ENCODE measurements at regions not wholly inside any gene's neighbourhood (a gene's known extent, or its start where the extent isn't known, plus 50 kb on each side); places are given as distances from the start of the nearest gene placed in this dataset.

- H3K27ac Mint-ChIP-seq: no peak overlapping the region
- H3K36me3 Mint-ChIP-seq (ENCODE audit: low read depth): no peaks in the 10 kb centered on the region
- H3K4me1 Mint-ChIP-seq: no peaks in the 10 kb centered on the region
- H3K4me3 ChIP-seq (ENCODE audit: low read length): no peak overlapping the region
- no peaks in the 10 kb centered on the region for H3K27me3 ChIP-seq (ENCODE audit: control insufficient read depth, insufficient read depth, low read length, poor library complexity, severe bottlenecking)
- DNase-seq: no peak
- no peak overlapping the region for H3K4me3 Mint-ChIP-seq
- WGBS, 2 experiments (ENCODE audit: insufficient coverage in 1 of 2, insufficient read length in 1 of 2): 71% methylated on average over 1 of the region's 1 CpG; no CpG with 5 or more reads in 1 of the 2 experiments
- H3K36me3 ChIP-seq (ENCODE audit: control insufficient read depth, insufficient read depth, low read length): no peaks in the 10 kb centered on the region
- peaks cover 6% of the 10 kb centered on the region for H3K9me3 ChIP-seq (ENCODE audit: control insufficient read depth, low read length)
- peaks cover 9% of the 10 kb centered on the region for H3K27me3 Mint-ChIP-seq (ENCODE audit: insufficient read depth)
- H3K9me3 Mint-ChIP-seq: peaks cover 28% of the 10 kb centered on the region
- no peak overlapping the region for H3K27ac ChIP-seq (ENCODE audit: low read depth, low read length)
- no peaks in the 10 kb centered on the region for H3K4me1 ChIP-seq (ENCODE audit: control insufficient read depth, insufficient read depth, low read length)
- TF ChIP-seq, protein P1, sequence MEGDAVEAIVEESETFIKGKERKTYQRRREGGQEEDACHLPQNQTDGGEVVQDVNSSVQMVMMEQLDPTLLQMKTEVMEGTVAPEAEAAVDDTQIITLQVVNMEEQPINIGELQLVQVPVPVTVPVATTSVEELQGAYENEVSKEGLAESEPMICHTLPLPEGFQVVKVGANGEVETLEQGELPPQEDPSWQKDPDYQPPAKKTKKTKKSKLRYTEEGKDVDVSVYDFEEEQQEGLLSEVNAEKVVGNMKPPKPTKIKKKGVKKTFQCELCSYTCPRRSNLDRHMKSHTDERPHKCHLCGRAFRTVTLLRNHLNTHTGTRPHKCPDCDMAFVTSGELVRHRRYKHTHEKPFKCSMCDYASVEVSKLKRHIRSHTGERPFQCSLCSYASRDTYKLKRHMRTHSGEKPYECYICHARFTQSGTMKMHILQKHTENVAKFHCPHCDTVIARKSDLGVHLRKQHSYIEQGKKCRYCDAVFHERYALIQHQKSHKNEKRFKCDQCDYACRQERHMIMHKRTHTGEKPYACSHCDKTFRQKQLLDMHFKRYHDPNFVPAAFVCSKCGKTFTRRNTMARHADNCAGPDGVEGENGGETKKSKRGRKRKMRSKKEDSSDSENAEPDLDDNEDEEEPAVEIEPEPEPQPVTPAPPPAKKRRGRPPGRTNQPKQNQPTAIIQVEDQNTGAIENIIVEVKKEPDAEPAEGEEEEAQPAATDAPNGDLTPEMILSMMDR (conservative IDR thresholded peaks at IDR 0.05): no peak
- no peak overlapping the region for H3K9ac ChIP-seq (ENCODE audit: extremely low read depth, low read length, poor library complexity, severe bottlenecking)
Observed at GRCh38 chr10:75334720-75335119, 66.8 kb downstream of the ZNF503 start.

DNA sequence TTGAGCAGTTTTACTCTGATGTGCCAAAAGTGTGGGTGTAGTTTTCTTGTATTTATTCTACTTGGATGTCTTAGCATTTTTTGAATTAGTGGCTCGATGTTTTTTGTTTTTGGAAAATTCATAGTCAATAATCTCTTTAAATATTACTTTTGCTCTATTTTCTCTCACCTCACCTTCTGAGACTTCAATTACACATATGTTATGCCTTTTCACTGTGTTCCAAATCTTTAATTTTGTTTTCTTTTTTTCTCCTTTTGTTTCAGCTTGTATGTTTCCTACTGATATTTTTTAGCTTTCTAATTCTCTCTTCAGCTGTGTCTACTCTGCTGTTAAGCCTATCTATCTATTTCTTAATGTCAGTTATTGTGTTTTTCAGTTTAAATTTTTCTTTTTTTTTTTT is 69.5 kb downstream of the ZNF503 start:
- Histone ChIP-seq H3K9me3 (ENCODE audit: control insufficient read depth, low read length) (peaks cover 6% of the 10 kb centered on the region), H3K9ac (ENCODE audit: extremely low read depth, low read length, poor library complexity, severe bottlenecking) (no peak overlapping the region), H3K27me3 (ENCODE audit: control insufficient read depth, insufficient read depth, low read length, poor library complexity, severe bottlenecking) (no peaks in the 10 kb centered on the region), H3K4me1 (ENCODE audit: control insufficient read depth, insufficient read depth, low read length) (no peaks in the 10 kb centered on the region), H3K4me3 (ENCODE audit: low read length) (no peak overlapping the region), H3K36me3 (ENCODE audit: control insufficient read depth, insufficient read depth, low read length) (no peaks in the 10 kb centered on the region), H3K27ac (ENCODE audit: low read depth, low read length) (no peak overlapping the region)
- Mint-ChIP-seq H3K4me3 (no peak overlapping the region), H3K9me3 (peaks cover 28% of the 10 kb centered on the region), H3K36me3 (ENCODE audit: low read depth) (no peaks in the 10 kb centered on the region), H3K4me1 (no peaks in the 10 kb centered on the region), H3K27ac (no peak overlapping the region), H3K27me3 (ENCODE audit: insufficient read depth) (peaks cover 11% of the 10 kb centered on the region)
- DNase-seq: no peak
- TF ChIP-seq, protein P1 (conservative IDR thresholded peaks at IDR 0.05): no peak
- WGBS, 2 experiments (ENCODE audit: insufficient coverage in 1 of 2, insufficient read length in 1 of 2): 100% methylated on average over 1 of the region's 1 CpG; no CpG with 5 or more reads in 1 of the 2 experiments

DNA sequence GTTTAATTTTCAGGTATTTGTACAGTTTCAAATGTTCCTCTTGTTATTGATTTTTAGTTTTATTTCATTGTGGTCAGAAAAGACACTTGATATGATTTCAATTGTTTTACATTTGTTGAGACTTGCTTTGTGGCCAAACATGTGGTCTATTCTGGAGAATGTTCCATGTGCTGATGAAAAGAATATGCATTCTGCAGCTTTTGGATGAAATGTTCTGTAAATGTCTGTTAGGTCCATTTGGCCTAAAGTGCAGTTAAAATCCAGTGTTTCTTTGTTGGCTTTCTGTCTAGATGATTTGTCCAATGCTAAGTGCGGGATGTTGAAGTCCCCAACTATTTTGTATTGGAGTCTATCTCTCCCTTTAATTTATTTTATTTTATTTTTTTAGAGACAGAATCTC is 70.5 kb downstream of the ZNF503 start:
- Histone ChIP-seq H3K27me3 (ENCODE audit: control insufficient read depth, insufficient read depth, low read length, poor library complexity, severe bottlenecking) (no peaks in the 10 kb centered on the region), H3K4me1 (ENCODE audit: control insufficient read depth, insufficient read depth, low read length) (no peaks in the 10 kb centered on the region), H3K9me3 (ENCODE audit: control insufficient read depth, low read length) (peaks cover 6% of the 10 kb centered on the region), H3K9ac (ENCODE audit: extremely low read depth, low read length, poor library complexity, severe bottlenecking) (no peak overlapping the region), H3K4me3 (ENCODE audit: low read length) (no peak overlapping the region), H3K27ac (ENCODE audit: low read depth, low read length) (no peak overlapping the region), H3K36me3 (ENCODE audit: control insufficient read depth, insufficient read depth, low read length) (no peaks in the 10 kb centered on the region)
- H3K9me3 Mint-ChIP-seq: peaks cover 26% of the 10 kb centered on the region
- H3K27me3 Mint-ChIP-seq (ENCODE audit: insufficient read depth): peaks cover 11% of the 10 kb centered on the region
- H3K36me3 Mint-ChIP-seq (ENCODE audit: low read depth): no peaks in the 10 kb centered on the region
- TF ChIP-seq, protein P1 (conservative IDR thresholded peaks at IDR 0.05): no peak
- WGBS, 2 experiments (ENCODE audit: insufficient coverage in 1 of 2, insufficient read length in 1 of 2): 100% methylated on average over 1 of the region's 1 CpG; no CpG with 5 or more reads in 1 of the 2 experiments
- H3K4me3 Mint-ChIP-seq: no peak overlapping the region
- no peak for DNase-seq
- H3K4me1 Mint-ChIP-seq: no peaks in the 10 kb centered on the region
- H3K27ac Mint-ChIP-seq: no peak overlapping the region
